GM12878 (cell line): ENCODE measurements at regions not wholly inside any gene's neighbourhood (a gene's known extent, or its start where the extent isn't known, plus 50 kb on each side); places are given as distances from the start of the nearest gene placed in this dataset.

Source experiments
- ATAC-seq: fragments of 200-7000 bp; cut with Tn5 transposase; 3 replicates; pipeline ENCODE4 v1.9.1; 2020; ENCODE audit warnings: mild to moderate bottlenecking, moderate library complexity
- BruUV-seq: library from RNA; stranded (reverse); fragments of 400-500 nt; replicated peaks from 2 replicates; lab custom pipeline; 2021; lab: Mats Ljungman, UMichigan
- CTCF ChIA-PET: fragments of 300-600 bp; sonication (Branson Sonifier 250); formaldehyde crosslinking; extraction: SDS; loops from one replicate; lab custom pipeline; 2021; ENCODE audit warnings: inconsistent platforms; lab: Yijun Ruan, JAX
- POLR2A ChIA-PET: fragments of 350-600 bp; formaldehyde crosslinking; extraction: SDS; loops from one replicate; lab custom pipeline; 2021; ENCODE audit warnings: inconsistent platforms; lab: Charles Lee
- RAD21 ChIA-PET: fragments of 300-600 bp; sonication (Branson Sonifier 250); formaldehyde crosslinking; loops from one replicate; lab custom pipeline; 2023; ENCODE audit warnings: antibody characterized with exemption; ENCODE audit not compliant: unreplicated experiment; lab: Charles Lee
- SMC1A ChIA-PET: fragments of 300-600 bp; sonication (Branson Sonifier 250); formaldehyde crosslinking; loops from one replicate; lab custom pipeline; 2023; ENCODE audit not compliant: unreplicated experiment, uncharacterized antibody; lab: Charles Lee
- DNase-seq: peaks from one replicate; pipeline ENCODE4 v3.0.0-alpha.2; 2011; ENCODE audit warnings: low read depth, low spot score
- FAIRE-seq: peaks from 3 replicates; lab custom pipeline; 2011; peaks lifted over from hg19 to GRCh38; lab: Jason Lieb, UNC
- H2AFZ ChIP-seq: 2 replicates; pipeline ENCODE4 v1.6.0; 2011; ENCODE audit warnings: low read depth, low read length, control low read depth; ENCODE audit not compliant: control insufficient read depth
- H3K27ac ChIP-seq: 2 replicates; pipeline ENCODE4 v1.5.1; 2011; ENCODE audit warnings: control low read depth; ENCODE audit not compliant: control insufficient read depth, insufficient read depth
- H3K27me3 ChIP-seq, 2 experiments: replicated peaks in 1 of 2; 2 replicates each; pipeline versions ENCODE4 v1.6.0 to v1.6.1; 2011; ENCODE audit warnings: low read length in 1 of 2; ENCODE audit not compliant: control insufficient read depth in 2 of 2, insufficient read depth in 2 of 2
- H3K36me3 ChIP-seq, 2 experiments: 2 replicates each; pipeline ENCODE4 v1.5.1; 2011; ENCODE audit warnings: low read length in 1 of 2; ENCODE audit not compliant: control insufficient read depth in 2 of 2, insufficient read depth in 2 of 2
- H3K4me1 ChIP-seq: 2 replicates; pipeline ENCODE4 v1.6.1; 2011; ENCODE audit warnings: mild to moderate bottlenecking, low read length, moderate library complexity, mixed read lengths; ENCODE audit not compliant: control insufficient read depth, insufficient read depth
- H3K4me2 ChIP-seq: 2 replicates; pipeline ENCODE4 v1.6.0; 2011; ENCODE audit warnings: control low read depth; ENCODE audit not compliant: control insufficient read depth, insufficient read depth
- H3K4me3 ChIP-seq: fragments of 200-600 bp; sonication (generic); 2 replicates; pipeline ENCODE4 v1.5.1; 2016
- H3K79me2 ChIP-seq: 2 replicates; pipeline ENCODE4 v1.6.0; 2011; ENCODE audit warnings: low read length; ENCODE audit not compliant: control insufficient read depth, insufficient read depth
- H3K9ac ChIP-seq: 2 replicates; pipeline ENCODE4 v1.8.0; 2011; ENCODE audit warnings: low read length, control low read depth, mixed read lengths; ENCODE audit not compliant: control insufficient read depth, insufficient read depth
- H3K9me3 ChIP-seq: replicated peaks from 3 replicates; pipeline ENCODE4 v1.5.1; 2011; ENCODE audit warnings: mild to moderate bottlenecking, low read length; ENCODE audit not compliant: control insufficient read depth, insufficient read depth
- H4K20me1 ChIP-seq: 2 replicates; pipeline ENCODE4 v1.6.0; 2011; ENCODE audit not compliant: control insufficient read depth, insufficient read depth
- BACH1 ChIP-seq: fragments of 450-650 bp; IDR thresholded peaks from 2 replicates; pipeline ENCODE4 v1.6.1; 2017; ENCODE audit warnings: mild to moderate bottlenecking, borderline replicate concordance
- CREB1 ChIP-seq: IDR thresholded peaks from 2 replicates; pipeline ENCODE4 v1.6.1; 2012; ENCODE audit warnings: low read depth, mild to moderate bottlenecking, inconsistent platforms
- EZH2 ChIP-seq: IDR thresholded peaks from 2 replicates; pipeline ENCODE4 v1.6.1; 2012; ENCODE audit warnings: low read depth, mild to moderate bottlenecking, control low read depth, inconsistent platforms, low read length, borderline replicate concordance; ENCODE audit not compliant: control insufficient read depth
- IKZF2 ChIP-seq, 2 experiments: fragments of 450-650 bp; IDR thresholded peaks; 2 replicates each; pipeline ENCODE4 v1.6.1; 2017; ENCODE audit warnings: mild to moderate bottlenecking in 2 of 2, moderate library complexity in 2 of 2
- MEF2B ChIP-seq: fragments of 450-650 bp; IDR thresholded peaks from 2 replicates; pipeline ENCODE4 v1.6.1; 2018; ENCODE audit warnings: mild to moderate bottlenecking, moderate library complexity; ENCODE audit not compliant: partially characterized antibody, poor library complexity, severe bottlenecking
- MTA2 ChIP-seq: fragments of 450-650 bp; IDR thresholded peaks from 2 replicates; pipeline ENCODE4 v1.6.1; 2016; ENCODE audit warnings: low read depth, mild to moderate bottlenecking, moderate library complexity
- NBN ChIP-seq: fragments of 450-650 bp; IDR thresholded peaks from 2 replicates; pipeline ENCODE4 v1.6.1; 2016
- POLR2A ChIP-seq: IDR thresholded peaks from 2 replicates; pipeline ENCODE4 v1.6.1; 2011; ENCODE audit warnings: low read depth, mild to moderate bottlenecking, low read length
- POU2F2 ChIP-seq: IDR thresholded peaks from 3 replicates; pipeline ENCODE4 v1.6.1; 2011; ENCODE audit warnings: low read depth, mild to moderate bottlenecking, low read length, borderline replicate concordance
- SKIL ChIP-seq: fragments of 450-650 bp; IDR thresholded peaks from 2 replicates; pipeline ENCODE4 v1.6.1; 2017; ENCODE audit warnings: mild to moderate bottlenecking, low read depth, inconsistent platforms; ENCODE audit not compliant: poor library complexity, severe bottlenecking
- SRF ChIP-seq, 2 experiments: IDR thresholded peaks; 2 replicates each; pipeline ENCODE4 v1.6.1; 2011; ENCODE audit warnings: low read depth in 2 of 2, low read length in 2 of 2, mild to moderate bottlenecking in 1 of 2, moderate library complexity in 1 of 2
- TAF1 ChIP-seq: IDR thresholded peaks from 2 replicates; pipeline ENCODE4 v1.6.1; 2011; ENCODE audit warnings: mild to moderate bottlenecking, low read depth, low read length, borderline replicate concordance
- ZBTB11 ChIP-seq: fragments of 450-650 bp; formaldehyde crosslinking; IDR thresholded peaks from 2 replicates; pipeline ENCODE4 v1.5.0; 2022; ENCODE audit warnings: mild to moderate bottlenecking, missing genetic modification characterization
- WGBS: methylation state at CpG from one replicate; pipeline ENCODE4 v1.1.6; 2016; ENCODE audit warnings: low lambda C conversion rate; ENCODE audit not compliant: insufficient replicate concordance, insufficient coverage; ENCODE audit errors: missing lambda C conversion rate; 5-methylcytosine and 5-hydroxymethylcytosine counted together
- in situ Hi-C: fragments of 300-500 bp; cut with MboI; formaldehyde crosslinking; loops from 9 replicates; pipeline ENCODE4 v1.14.3; 2018; ENCODE audit warnings: mixed read lengths
- intact Hi-C: fragments of 100-400 bp; cut with micrococcal nuclease; formaldehyde crosslinking; loops from one replicate; pipeline ENCODE4 v1.14.2; 2022; ENCODE audit not compliant: unreplicated experiment
- TF ChIP-seq, protein P1 (sequence below): fragments of 450-650 bp; IDR thresholded peaks from 2 replicates; pipeline ENCODE4 v1.6.1; 2017; ENCODE audit warnings: antibody characterized with exemption, mild to moderate bottlenecking, moderate library complexity

DNA sequence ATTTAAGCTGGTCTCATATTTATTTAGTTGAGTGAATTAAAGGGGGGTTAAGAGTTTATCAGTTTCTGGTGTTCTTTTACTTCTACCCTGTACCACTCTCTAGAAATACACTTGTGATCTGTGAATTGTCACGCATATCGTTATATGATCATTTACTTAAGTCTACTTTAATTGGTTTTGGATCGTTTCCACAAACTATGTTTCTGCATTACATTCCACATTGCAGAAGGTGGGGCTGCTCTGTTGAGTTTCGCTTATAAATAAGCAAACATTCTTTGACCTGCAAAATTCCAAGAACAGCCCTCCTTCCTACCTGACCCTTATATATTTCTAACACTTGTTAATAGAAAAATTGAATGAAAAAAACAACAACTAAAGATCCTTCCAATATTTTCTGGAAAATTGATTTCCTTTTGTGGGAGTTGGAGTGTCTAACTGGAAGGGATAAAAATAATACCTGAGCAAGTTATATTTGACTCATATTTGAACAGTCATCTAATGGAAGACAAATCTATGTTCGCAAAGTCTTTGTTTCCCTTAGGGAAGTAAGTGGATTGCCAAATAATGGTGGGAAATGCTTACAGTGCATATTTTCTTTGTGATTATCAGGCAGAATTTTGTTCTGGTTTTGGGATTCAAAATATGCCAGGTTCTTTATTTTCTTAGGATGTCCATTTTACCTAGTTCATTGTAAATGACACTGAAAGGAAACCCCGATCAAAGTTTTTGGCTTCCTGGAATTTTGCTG, 152.7 kb downstream of the RELL1 start:
- FAIRE-seq (no peak), ATAC-seq (no peak), DNase-seq (no peak)
- WGBS, result 70% methylated on average over 6 of the region's 6 CpGs
- Histone ChIP-seq H3K27ac (no peak overlapping the region), H3K4me1 (no peaks in the 10 kb centered on the region), H3K4me3 (no peak overlapping the region), H4K20me1 (no peaks in the 10 kb centered on the region), H3K4me2 (no peak overlapping the region), H3K27me3 (no peaks in the 10 kb centered on the region), H3K36me3 (no peaks in the 10 kb centered on the region), H3K9ac (no peak overlapping the region), H2AFZ (no peak overlapping the region), H3K79me2 (no peaks in the 10 kb centered on the region), H3K9me3 (no peaks in the 10 kb centered on the region)
- BruUV-seq, result no TSS peak
- in situ Hi-C loops, result no loop called here
- TF ChIP-seq POU2F2, result no peak
- TF ChIP-seq SRF (IDR thresholded peaks at IDR 0.05; ENCODE audit: low read depth in 2 of 2, low read length in 2 of 2), result no peak
- TF ChIP-seq CREB1, result no peak
- TF ChIP-seq MEF2B, result no peak
- no peak for TF ChIP-seq NBN
- no peak for TF ChIP-seq EZH2
- no peak for TF ChIP-seq MTA2
- no peak for TF ChIP-seq BACH1
- TF ChIP-seq, protein P1, sequence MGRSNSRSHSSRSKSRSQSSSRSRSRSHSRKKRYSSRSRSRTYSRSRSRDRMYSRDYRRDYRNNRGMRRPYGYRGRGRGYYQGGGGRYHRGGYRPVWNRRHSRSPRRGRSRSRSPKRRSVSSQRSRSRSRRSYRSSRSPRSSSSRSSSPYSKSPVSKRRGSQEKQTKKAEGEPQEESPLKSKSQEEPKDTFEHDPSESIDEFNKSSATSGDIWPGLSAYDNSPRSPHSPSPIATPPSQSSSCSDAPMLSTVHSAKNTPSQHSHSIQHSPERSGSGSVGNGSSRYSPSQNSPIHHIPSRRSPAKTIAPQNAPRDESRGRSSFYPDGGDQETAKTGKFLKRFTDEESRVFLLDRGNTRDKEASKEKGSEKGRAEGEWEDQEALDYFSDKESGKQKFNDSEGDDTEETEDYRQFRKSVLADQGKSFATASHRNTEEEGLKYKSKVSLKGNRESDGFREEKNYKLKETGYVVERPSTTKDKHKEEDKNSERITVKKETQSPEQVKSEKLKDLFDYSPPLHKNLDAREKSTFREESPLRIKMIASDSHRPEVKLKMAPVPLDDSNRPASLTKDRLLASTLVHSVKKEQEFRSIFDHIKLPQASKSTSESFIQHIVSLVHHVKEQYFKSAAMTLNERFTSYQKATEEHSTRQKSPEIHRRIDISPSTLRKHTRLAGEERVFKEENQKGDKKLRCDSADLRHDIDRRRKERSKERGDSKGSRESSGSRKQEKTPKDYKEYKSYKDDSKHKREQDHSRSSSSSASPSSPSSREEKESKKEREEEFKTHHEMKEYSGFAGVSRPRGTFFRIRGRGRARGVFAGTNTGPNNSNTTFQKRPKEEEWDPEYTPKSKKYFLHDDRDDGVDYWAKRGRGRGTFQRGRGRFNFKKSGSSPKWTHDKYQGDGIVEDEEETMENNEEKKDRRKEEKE, result no peak
- TF ChIP-seq TAF1, result no peak
- no peak for TF ChIP-seq POLR2A
- no peak for TF ChIP-seq SKIL
- no peak for TF ChIP-seq IKZF2 (IDR thresholded peaks at IDR 0.05)
- no peak for TF ChIP-seq ZBTB11 (CRISPR knock-in tag)
- intact Hi-C loops, result no loop called here
- RAD21 ChIA-PET, result no interaction called here
- POLR2A ChIA-PET, result no interaction called here
- CTCF ChIA-PET, result interaction anchor here (1.8 kb wide), 1 partner anchor 69 kb away, joined by 4 read pairs; no protein-coding TSS in a partner anchor
- SMC1A ChIA-PET, result no interaction called here
